ENCODE measurements at regions not wholly inside any gene's neighbourhood (a gene's known extent, or its start where the extent isn't known, plus 50 kb on each side); places are given as distances from the start of the nearest gene placed in this dataset.
"Not testable (repeated sequence)": the region's sequence is repeated elsewhere in the genome, so short reads cannot be mapped to it uniquely, and the experiment has no call there.

DNA sequence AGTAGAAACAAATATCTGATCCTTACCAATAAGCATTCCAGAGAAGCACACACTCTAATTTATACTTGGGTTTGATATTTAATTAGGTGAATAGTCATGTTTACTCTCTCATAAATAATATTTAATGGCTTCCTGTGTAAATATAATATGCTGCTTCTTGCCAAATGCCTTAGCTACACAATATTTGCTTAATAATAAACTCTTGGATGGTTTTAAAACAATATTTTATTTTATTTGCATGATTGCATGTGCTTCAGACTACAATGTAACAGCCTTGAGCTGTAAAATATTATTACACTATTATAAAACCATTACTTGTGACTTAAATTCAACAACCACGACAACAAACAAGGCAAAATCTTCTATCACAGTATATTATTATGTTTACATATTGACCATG lies 542.4 kb upstream of the CHD1 start:
- H3K4me3 ChIP-seq (ENCODE audit: low read depth in 1 of 2, low read length in 2 of 2); H3K27me3 ChIP-seq (ENCODE audit: control insufficient read depth in 1 of 2, insufficient read depth in 2 of 2, low read length in 2 of 2); H3K36me3 ChIP-seq (ENCODE audit: control insufficient read depth in 1 of 2, insufficient read depth in 2 of 2, low read length in 2 of 2); H3K27ac ChIP-seq (ENCODE audit: low read depth, low read length); H3K9ac ChIP-seq (ENCODE audit: low read depth in 1 of 2, low read length in 2 of 2); H3K4me1 ChIP-seq (ENCODE audit: control insufficient read depth in 1 of 2, insufficient read depth in 2 of 2, low read length in 2 of 2); H3K9me3 ChIP-seq (ENCODE audit: control insufficient read depth in 1 of 2, low read length in 2 of 2): not testable (repeated sequence)

DNA sequence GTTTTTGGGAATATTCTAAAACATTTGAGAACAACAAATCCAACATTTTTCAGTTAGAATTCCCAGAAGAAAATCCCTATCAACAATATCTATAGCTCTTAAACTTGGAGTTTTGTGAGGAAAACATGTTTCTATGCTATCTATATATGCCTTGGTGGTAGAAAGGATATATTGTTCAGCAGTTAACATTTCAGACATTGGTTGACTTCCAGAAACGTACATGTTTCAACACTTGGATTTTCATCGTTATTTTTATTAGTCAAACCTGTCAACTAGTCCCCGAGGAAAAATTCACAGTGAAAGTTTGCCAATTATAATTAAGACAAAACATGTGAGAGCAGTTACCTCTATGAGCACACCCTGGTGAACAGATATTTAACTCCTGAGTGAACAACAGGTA lies 541.8 kb upstream of the CHD1 start:
- not testable (repeated sequence) for H3K36me3 ChIP-seq (ENCODE audit: control insufficient read depth in 1 of 2, insufficient read depth in 2 of 2, low read length in 2 of 2); H3K4me1 ChIP-seq (ENCODE audit: control insufficient read depth in 1 of 2, insufficient read depth in 2 of 2, low read length in 2 of 2); H3K9me3 ChIP-seq (ENCODE audit: control insufficient read depth in 1 of 2, low read length in 2 of 2); H3K27me3 ChIP-seq (ENCODE audit: control insufficient read depth in 1 of 2, insufficient read depth in 2 of 2, low read length in 2 of 2); H3K27ac ChIP-seq (ENCODE audit: low read depth, low read length); H3K4me3 ChIP-seq (ENCODE audit: low read depth in 1 of 2, low read length in 2 of 2); H3K9ac ChIP-seq (ENCODE audit: low read depth in 1 of 2, low read length in 2 of 2)

DNA sequence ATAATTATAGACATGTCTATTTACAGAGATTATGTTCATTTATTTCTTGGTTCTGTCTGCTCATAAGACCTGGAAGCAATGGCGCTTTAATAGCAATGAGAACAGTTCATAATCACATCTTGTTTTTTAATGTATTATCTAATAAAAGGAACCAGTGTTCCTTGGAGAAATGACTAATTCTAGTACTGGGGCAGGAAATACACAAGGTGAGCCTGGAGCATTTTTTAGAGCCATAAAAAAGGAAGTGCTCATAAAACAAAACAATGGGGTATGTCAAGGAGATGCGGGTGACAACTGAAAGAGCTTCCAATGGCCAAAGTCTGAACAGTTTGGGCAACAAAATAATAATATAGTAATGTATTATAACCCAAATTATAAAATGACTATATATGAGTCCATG lies 531.9 kb upstream of the CHD1 start:
- H3K9ac ChIP-seq (ENCODE audit: low read depth in 1 of 2, low read length in 2 of 2) = no peak overlapping the region
- H3K9me3 ChIP-seq (ENCODE audit: control insufficient read depth in 1 of 2, low read length in 2 of 2) = no peaks in the 10 kb centered on the region
- H3K36me3 ChIP-seq (ENCODE audit: control insufficient read depth in 1 of 2, insufficient read depth in 2 of 2, low read length in 2 of 2) = no peaks in the 10 kb centered on the region
- no peaks in the 10 kb centered on the region for H3K27me3 ChIP-seq (ENCODE audit: control insufficient read depth in 1 of 2, insufficient read depth in 2 of 2, low read length in 2 of 2)
- H3K27ac ChIP-seq (ENCODE audit: low read depth, low read length) = no peak overlapping the region
- no peak overlapping the region for H3K4me3 ChIP-seq (ENCODE audit: low read depth in 1 of 2, low read length in 2 of 2)
- no peaks in the 10 kb centered on the region for H3K4me1 ChIP-seq (ENCODE audit: control insufficient read depth in 1 of 2, insufficient read depth in 2 of 2, low read length in 2 of 2)

DNA sequence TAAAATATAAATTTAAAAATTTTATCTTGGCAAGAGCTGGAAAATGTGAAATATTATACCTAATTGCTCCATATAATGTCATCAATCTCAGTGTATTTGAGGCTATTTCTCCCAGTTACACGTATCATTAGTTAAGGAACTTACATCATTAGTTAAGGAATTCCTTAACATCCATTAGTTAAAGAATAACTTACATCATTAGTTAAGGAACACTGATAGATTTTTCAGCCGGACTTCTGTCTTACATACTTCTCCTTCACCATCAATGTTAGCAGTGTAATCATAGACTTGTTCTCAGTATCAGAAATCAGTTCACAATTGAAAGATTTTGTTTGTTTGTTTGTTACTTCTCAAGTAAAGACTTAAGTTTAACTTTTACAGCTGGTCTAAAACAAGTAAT lies 524.4 kb upstream of the CHD1 start:
- no peak overlapping the region for H3K27ac ChIP-seq (ENCODE audit: low read depth, low read length)
- H3K4me1 ChIP-seq (ENCODE audit: control insufficient read depth in 1 of 2, insufficient read depth in 2 of 2, low read length in 2 of 2) = no peaks in the 10 kb centered on the region
- no peaks in the 10 kb centered on the region for H3K36me3 ChIP-seq (ENCODE audit: control insufficient read depth in 1 of 2, insufficient read depth in 2 of 2, low read length in 2 of 2)
- no peak overlapping the region for H3K9ac ChIP-seq (ENCODE audit: low read depth in 1 of 2, low read length in 2 of 2)
- H3K4me3 ChIP-seq (ENCODE audit: low read depth in 1 of 2, low read length in 2 of 2) = no peak overlapping the region
- H3K27me3 ChIP-seq (ENCODE audit: control insufficient read depth in 1 of 2, insufficient read depth in 2 of 2, low read length in 2 of 2) = no peaks in the 10 kb centered on the region
- H3K9me3 ChIP-seq (ENCODE audit: control insufficient read depth in 1 of 2, low read length in 2 of 2) = no peaks in the 10 kb centered on the region

DNA sequence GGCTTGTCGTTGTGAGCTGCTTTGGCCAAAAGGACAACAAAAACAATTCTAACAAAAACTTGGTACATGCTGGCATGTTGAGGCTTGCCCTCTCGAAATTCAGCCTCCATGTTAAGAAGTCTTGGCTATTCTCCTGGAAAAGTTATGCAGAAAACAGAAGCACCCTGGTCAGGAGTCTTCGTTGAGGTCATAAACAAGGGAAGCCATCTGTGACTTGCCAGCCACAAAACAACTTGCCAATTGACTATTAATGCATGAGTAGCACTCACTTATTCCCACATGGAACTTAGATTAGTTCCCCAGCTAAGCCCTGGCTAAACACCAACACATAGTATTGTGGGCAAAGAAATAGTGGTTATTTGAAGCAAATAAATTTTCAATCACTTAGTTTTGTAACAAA lies 521.0 kb upstream of the CHD1 start:
- no peaks in the 10 kb centered on the region for H3K27me3 ChIP-seq (ENCODE audit: control insufficient read depth in 1 of 2, insufficient read depth in 2 of 2, low read length in 2 of 2)
- H3K4me3 ChIP-seq (ENCODE audit: low read depth in 1 of 2, low read length in 2 of 2) = no peak overlapping the region
- no peak overlapping the region for H3K27ac ChIP-seq (ENCODE audit: low read depth, low read length)
- H3K9me3 ChIP-seq (ENCODE audit: control insufficient read depth in 1 of 2, low read length in 2 of 2) = no peaks in the 10 kb centered on the region
- H3K36me3 ChIP-seq (ENCODE audit: control insufficient read depth in 1 of 2, insufficient read depth in 2 of 2, low read length in 2 of 2) = no peaks in the 10 kb centered on the region
- no peak overlapping the region for H3K9ac ChIP-seq (ENCODE audit: low read depth in 1 of 2, low read length in 2 of 2)
- H3K4me1 ChIP-seq (ENCODE audit: control insufficient read depth in 1 of 2, insufficient read depth in 2 of 2, low read length in 2 of 2) = no peaks in the 10 kb centered on the region

DNA sequence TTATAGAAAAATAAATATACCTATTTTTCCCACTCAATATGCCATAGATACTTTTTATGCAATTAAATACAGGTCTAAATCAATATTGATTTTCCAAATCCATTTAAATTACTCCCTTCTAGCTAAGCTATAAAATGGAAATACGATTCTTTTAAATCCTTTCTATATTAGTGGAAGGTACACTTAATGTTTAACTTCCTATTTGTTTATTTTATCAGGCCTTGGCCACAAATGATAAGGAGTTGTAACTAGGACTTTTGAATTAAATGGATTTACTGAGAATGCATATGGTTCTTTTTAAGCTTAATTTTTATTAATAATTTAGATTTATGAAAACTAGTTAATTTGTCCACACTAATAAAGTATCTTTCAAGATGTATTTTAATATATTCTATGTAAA lies 517.0 kb upstream of the CHD1 start:
- H3K27me3 ChIP-seq (ENCODE audit: control insufficient read depth in 1 of 2, insufficient read depth in 2 of 2, low read length in 2 of 2) = no peaks in the 10 kb centered on the region
- H3K4me1 ChIP-seq (ENCODE audit: control insufficient read depth in 1 of 2, insufficient read depth in 2 of 2, low read length in 2 of 2) = no peaks in the 10 kb centered on the region
- no peak overlapping the region for H3K4me3 ChIP-seq (ENCODE audit: low read depth in 1 of 2, low read length in 2 of 2)
- no peaks in the 10 kb centered on the region for H3K36me3 ChIP-seq (ENCODE audit: control insufficient read depth in 1 of 2, insufficient read depth in 2 of 2, low read length in 2 of 2)
- no peaks in the 10 kb centered on the region for H3K9me3 ChIP-seq (ENCODE audit: control insufficient read depth in 1 of 2, low read length in 2 of 2)
- H3K9ac ChIP-seq (ENCODE audit: low read depth in 1 of 2, low read length in 2 of 2) = no peak overlapping the region
- H3K27ac ChIP-seq (ENCODE audit: low read depth, low read length) = no peak overlapping the region

DNA sequence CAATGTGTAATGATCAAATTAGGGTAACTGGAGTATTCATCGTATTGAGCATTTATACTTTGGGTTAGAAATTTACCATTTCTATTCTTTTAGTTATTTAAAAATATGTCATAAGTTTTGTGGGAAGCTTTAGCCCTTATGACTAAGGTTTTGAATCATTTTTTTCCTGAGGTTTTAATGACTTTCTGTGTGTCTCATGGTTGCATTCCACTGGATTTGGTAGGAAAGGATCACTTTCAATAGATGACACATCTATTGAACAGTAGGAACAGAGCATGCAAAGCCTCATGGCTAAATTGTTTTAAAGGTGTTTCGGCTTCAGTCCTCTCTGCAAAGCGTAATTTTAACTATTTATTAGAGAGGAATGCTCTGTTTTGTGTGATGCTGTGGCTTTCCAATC lies 512.4 kb upstream of the CHD1 start:
- Histone ChIP-seq H3K27ac (ENCODE audit: low read depth, low read length) (no peak overlapping the region), H3K36me3 (ENCODE audit: control insufficient read depth in 1 of 2, insufficient read depth in 2 of 2, low read length in 2 of 2) (no peaks in the 10 kb centered on the region), H3K9ac (ENCODE audit: low read depth in 1 of 2, low read length in 2 of 2) (no peak overlapping the region), H3K4me3 (ENCODE audit: low read depth in 1 of 2, low read length in 2 of 2) (no peak overlapping the region), H3K9me3 (ENCODE audit: control insufficient read depth in 1 of 2, low read length in 2 of 2) (no peaks in the 10 kb centered on the region), H3K4me1 (ENCODE audit: control insufficient read depth in 1 of 2, insufficient read depth in 2 of 2, low read length in 2 of 2) (no peaks in the 10 kb centered on the region), H3K27me3 (ENCODE audit: control insufficient read depth in 1 of 2, insufficient read depth in 2 of 2, low read length in 2 of 2) (no peaks in the 10 kb centered on the region)

DNA sequence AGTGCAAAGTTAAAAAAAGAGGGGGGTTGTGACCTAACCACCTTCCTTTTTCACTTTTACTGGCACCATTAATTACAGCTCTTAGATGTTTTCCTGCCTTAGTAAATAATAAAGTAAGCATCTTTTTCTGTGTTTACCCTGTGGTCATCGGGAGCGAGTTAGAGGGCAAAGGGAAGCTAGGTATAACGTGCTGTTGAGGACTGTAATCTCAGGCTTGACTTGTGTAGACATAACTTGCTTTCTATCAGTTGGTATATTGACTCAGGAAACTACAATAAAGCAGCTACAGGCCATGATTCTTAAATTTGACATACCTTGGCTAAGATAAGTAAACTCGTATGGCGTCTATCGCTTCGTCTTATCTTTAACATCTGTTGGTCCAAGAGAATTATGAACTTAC lies 509.8 kb upstream of the CHD1 start:
- Histone ChIP-seq H3K4me1 (ENCODE audit: control insufficient read depth in 1 of 2, insufficient read depth in 2 of 2, low read length in 2 of 2) (no peaks in the 10 kb centered on the region), H3K4me3 (ENCODE audit: low read depth in 1 of 2, low read length in 2 of 2) (no peak overlapping the region), H3K9ac (ENCODE audit: low read depth in 1 of 2, low read length in 2 of 2) (no peak overlapping the region), H3K27me3 (ENCODE audit: control insufficient read depth in 1 of 2, insufficient read depth in 2 of 2, low read length in 2 of 2) (no peaks in the 10 kb centered on the region), H3K36me3 (ENCODE audit: control insufficient read depth in 1 of 2, insufficient read depth in 2 of 2, low read length in 2 of 2) (no peaks in the 10 kb centered on the region), H3K9me3 (ENCODE audit: control insufficient read depth in 1 of 2, low read length in 2 of 2) (no peaks in the 10 kb centered on the region), H3K27ac (ENCODE audit: low read depth, low read length) (no peak overlapping the region)

DNA sequence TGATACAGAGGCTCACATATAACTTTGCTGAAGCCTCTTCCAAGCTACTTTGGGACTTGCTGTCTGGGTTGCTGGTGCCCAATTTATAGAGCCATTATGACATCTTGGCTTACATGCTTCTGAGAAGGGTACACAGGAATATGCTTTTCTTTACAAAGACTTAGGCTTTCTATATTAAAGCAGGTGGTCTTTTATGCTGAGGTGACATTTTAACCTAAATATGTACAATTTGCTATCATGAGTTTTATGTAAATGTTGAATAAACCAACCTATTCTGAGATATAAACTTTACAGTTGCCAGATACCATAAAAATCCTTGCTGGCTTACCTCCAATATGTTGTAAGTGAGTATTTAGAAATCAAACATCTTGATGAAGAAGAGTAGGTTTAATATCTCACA lies 509.2 kb upstream of the CHD1 start:
- H3K4me1 ChIP-seq (ENCODE audit: control insufficient read depth in 1 of 2, insufficient read depth in 2 of 2, low read length in 2 of 2) = no peaks in the 10 kb centered on the region
- H3K36me3 ChIP-seq (ENCODE audit: control insufficient read depth in 1 of 2, insufficient read depth in 2 of 2, low read length in 2 of 2) = no peaks in the 10 kb centered on the region
- no peaks in the 10 kb centered on the region for H3K9me3 ChIP-seq (ENCODE audit: control insufficient read depth in 1 of 2, low read length in 2 of 2)
- H3K27me3 ChIP-seq (ENCODE audit: control insufficient read depth in 1 of 2, insufficient read depth in 2 of 2, low read length in 2 of 2) = no peaks in the 10 kb centered on the region
- H3K27ac ChIP-seq (ENCODE audit: low read depth, low read length) = no peak overlapping the region
- H3K4me3 ChIP-seq (ENCODE audit: low read depth in 1 of 2, low read length in 2 of 2) = no peak overlapping the region
- no peak overlapping the region for H3K9ac ChIP-seq (ENCODE audit: low read depth in 1 of 2, low read length in 2 of 2)

DNA sequence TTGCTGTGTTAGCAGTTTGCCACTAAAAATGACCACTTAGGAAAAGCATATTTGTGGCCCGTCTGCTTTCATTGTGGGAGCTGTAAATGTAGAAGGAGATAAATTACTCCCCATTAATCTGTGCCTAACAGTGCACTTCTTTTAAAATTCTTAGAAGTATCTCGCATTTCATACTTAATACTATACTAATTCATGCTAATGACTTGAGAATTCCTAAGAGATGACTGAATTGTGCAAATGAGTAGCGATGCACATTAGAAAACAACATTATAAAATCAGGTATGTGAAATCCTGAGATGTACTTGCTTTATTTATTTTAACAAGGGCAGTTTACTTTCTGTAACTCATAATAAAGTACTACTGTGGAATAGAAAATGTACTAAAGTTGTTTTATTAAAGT lies 494.6 kb upstream of the CHD1 start:
- not testable (repeated sequence) for H3K9me3 ChIP-seq (ENCODE audit: control insufficient read depth in 1 of 2, low read length in 2 of 2); H3K27me3 ChIP-seq (ENCODE audit: control insufficient read depth in 1 of 2, insufficient read depth in 2 of 2, low read length in 2 of 2); H3K27ac ChIP-seq (ENCODE audit: low read depth, low read length); H3K9ac ChIP-seq (ENCODE audit: low read depth in 1 of 2, low read length in 2 of 2); H3K36me3 ChIP-seq (ENCODE audit: control insufficient read depth in 1 of 2, insufficient read depth in 2 of 2, low read length in 2 of 2); H3K4me1 ChIP-seq (ENCODE audit: control insufficient read depth in 1 of 2, insufficient read depth in 2 of 2, low read length in 2 of 2); H3K4me3 ChIP-seq (ENCODE audit: low read depth in 1 of 2, low read length in 2 of 2)

DNA sequence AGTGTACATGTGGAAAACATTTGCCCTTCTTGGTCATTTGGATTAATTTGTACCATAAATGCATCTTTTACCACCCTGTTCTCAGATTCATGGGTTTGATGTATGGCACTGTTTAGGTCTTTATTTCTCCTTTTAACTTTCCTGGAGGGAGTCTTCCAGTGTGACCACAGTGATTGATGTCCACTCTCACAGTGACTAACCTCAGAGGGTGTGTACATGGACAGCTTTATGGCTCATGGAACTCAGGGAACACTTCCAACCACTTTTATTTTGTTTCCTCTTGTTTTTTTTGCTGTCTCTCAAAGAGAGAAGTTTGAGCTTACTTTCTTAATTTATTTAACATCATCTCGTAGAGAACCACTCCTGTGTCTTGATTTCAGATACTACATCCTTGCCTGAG lies 489.8 kb upstream of the CHD1 start:
- H3K4me1 ChIP-seq (ENCODE audit: control insufficient read depth in 1 of 2, insufficient read depth in 2 of 2, low read length in 2 of 2); H3K27ac ChIP-seq (ENCODE audit: low read depth, low read length); H3K9me3 ChIP-seq (ENCODE audit: control insufficient read depth in 1 of 2, low read length in 2 of 2); H3K4me3 ChIP-seq (ENCODE audit: low read depth in 1 of 2, low read length in 2 of 2); H3K27me3 ChIP-seq (ENCODE audit: control insufficient read depth in 1 of 2, insufficient read depth in 2 of 2, low read length in 2 of 2); H3K36me3 ChIP-seq (ENCODE audit: control insufficient read depth in 1 of 2, insufficient read depth in 2 of 2, low read length in 2 of 2); H3K9ac ChIP-seq (ENCODE audit: low read depth in 1 of 2, low read length in 2 of 2): not testable (repeated sequence)
